ENCODE measurements at regions not wholly inside any gene's neighbourhood (a gene's known extent, or its start where the extent isn't known, plus 50 kb on each side); places are given as distances from the start of the nearest gene placed in this dataset.

DNA sequence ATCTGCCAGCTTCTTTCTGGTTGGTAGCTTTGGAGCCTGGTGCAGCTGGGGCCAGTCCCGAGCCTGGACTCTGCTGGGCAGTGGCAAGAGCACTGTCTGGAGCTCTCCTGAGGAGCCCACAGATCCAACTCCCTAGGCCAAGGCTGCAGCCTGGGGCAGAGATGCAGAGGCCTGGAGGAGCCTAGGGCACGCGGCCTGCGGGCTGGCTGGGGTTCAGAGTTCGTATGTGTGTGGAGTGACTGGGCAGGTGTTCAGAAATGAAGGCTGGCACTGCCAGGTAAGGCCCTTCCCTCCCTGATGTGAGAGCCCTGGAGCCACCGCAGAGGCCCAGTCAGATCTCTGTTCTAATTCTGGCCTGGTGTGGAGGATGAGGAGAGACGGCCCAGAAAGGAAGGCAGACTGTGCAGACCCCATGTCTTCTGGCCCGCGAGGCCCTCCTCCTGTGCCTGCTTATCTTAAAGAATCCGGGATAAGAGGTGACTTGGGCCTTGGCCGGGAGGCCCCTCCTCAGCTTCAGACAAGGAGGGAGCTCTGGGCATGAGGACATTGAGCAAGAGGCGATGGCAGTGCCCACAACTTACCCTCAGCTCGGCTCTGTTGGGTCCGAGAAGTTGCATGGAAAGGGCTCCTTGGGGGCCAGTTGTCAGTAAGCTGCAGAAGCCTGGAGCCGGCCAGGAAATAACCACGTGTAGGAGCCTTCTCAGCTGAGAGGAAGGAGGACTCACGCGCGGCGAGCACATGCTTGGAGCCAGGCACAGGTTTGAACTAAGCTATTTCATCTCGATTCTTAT, 62.2 kb upstream of the B3GAT1 start:
- intact Hi-C loops (cut with micrococcal nuclease) (no loop called here), in situ Hi-C loops (cut with MboI) (no loop called here)
- no peaks in the 10 kb centered on the region for H4K20me1 ChIP-seq (replicated peaks; ENCODE audit: control insufficient read depth, insufficient read depth, low read length)
- H3K4me3 ChIP-seq = no peak overlapping the region
- no peaks in the 10 kb centered on the region for H3K36me3 ChIP-seq (ENCODE audit: control insufficient read depth, insufficient read depth, low read length)
- ATAC-seq = no peak
- H3K9me3 ChIP-seq (replicated peaks; ENCODE audit: control insufficient read depth, insufficient read depth, low read depth, low read length) = no peaks in the 10 kb centered on the region
- no peak overlapping the region for H3K4me2 ChIP-seq (ENCODE audit: insufficient read depth, low read length)
- H3K9me1 ChIP-seq (ENCODE audit: control insufficient read depth, insufficient read depth, low read length) = no peaks in the 10 kb centered on the region
- H3K27me3 ChIP-seq (ENCODE audit: control insufficient read depth in 2 of 2, insufficient read depth in 2 of 2, low read length in 2 of 2) = peaks cover 16 to 53% of the 10 kb centered on the region in 2 experiments
- peaks cover 0 to 4% of the 10 kb centered on the region in 2 experiments; a peak in 1 of 5 replicates for H3K4me1 ChIP-seq (replicated peaks in 1 of 2; ENCODE audit: control insufficient read depth in 2 of 2, insufficient read depth in 2 of 2, low read length in 2 of 2)
- WGBS (ENCODE audit: insufficient coverage, low coverage, missing lambda C conversion rate) = 1% methylated on average over 19 of the region's 21 CpGs
- no peak for FAIRE-seq
- H2AFZ ChIP-seq (ENCODE audit: low read depth, low read length) = no peak overlapping the region
- no peak overlapping the region; a peak in 1 of 4 replicates for H3K9ac ChIP-seq (ENCODE audit: insufficient read depth in 1 of 2, low read depth in 2 of 2, low read length in 2 of 2)
- H3K79me2 ChIP-seq (ENCODE audit: control insufficient read depth, insufficient read depth, low read length) = no peaks in the 10 kb centered on the region
- BruUV-seq (replicated peaks) = no TSS peak
- ChIA-PET POLR2A (interaction anchor here (0.8 kb wide), 1 partner anchor 262 kb away, joined by 3 read pairs; no protein-coding TSS in a partner anchor), CTCF (ENCODE audit: low intra/inter-chr PET ratio) (no interaction called here)
- DNase-seq (ENCODE audit: extremely low read depth in 1 of 4, low spot score in 3 of 4) = no peak
- no peak overlapping the region for H3K27ac ChIP-seq (ENCODE audit: extremely low read depth, low read depth, low read length)
- TF ChIP-seq CHD2 (IDR thresholded peaks at IDR 0.05; ENCODE audit: low read depth, low read length) = no peak
- TF ChIP-seq, protein P1, sequence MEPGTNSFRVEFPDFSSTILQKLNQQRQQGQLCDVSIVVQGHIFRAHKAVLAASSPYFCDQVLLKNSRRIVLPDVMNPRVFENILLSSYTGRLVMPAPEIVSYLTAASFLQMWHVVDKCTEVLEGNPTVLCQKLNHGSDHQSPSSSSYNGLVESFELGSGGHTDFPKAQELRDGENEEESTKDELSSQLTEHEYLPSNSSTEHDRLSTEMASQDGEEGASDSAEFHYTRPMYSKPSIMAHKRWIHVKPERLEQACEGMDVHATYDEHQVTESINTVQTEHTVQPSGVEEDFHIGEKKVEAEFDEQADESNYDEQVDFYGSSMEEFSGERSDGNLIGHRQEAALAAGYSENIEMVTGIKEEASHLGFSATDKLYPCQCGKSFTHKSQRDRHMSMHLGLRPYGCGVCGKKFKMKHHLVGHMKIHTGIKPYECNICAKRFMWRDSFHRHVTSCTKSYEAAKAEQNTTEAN (CRISPR knock-in tag; IDR thresholded peaks at IDR 0.05) = no peak
- no peak for TF ChIP-seq PML (IDR thresholded peaks at IDR 0.05; ENCODE audit: low read length)
